NCI-H1694 treated with DMSO at 0.1 percent for 48 hours (cell line): ENCODE measurements at regions not wholly inside any gene's neighbourhood (a gene's known extent, or its start where the extent isn't known, plus 50 kb on each side); places are given as distances from the start of the nearest gene placed in this dataset.
"Not testable (repeated sequence)": the region's sequence is repeated elsewhere in the genome, so short reads cannot be mapped to it uniquely, and the experiment has no call there.

ENCODE experiments used
- DNase-seq: peaks from one replicate; lab custom pipeline; 2025; lab: John Stamatoyannopoulos, UW

DNA sequence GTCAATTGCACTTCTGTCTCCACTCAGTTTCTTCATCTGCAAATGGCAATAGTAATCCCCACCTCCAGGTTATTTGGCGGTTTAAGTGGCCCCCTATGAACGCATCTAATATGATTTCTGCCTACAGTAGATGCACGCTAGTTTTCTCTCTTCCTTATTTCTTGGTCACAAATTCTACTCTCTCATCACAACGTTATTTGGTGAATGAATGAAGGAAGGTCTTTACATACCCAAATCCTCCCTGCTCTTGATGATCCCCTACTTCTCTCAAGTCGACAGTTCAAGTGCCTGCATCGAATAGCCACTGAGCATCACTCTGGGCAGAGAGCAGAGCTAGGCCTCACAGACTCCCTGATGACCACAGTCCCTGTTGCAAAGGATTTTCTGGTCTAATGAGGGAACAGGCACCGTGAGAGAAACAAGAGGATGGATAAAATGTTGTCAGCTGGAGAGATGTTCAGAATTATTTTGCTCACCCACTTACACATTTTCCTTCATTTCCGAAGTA, 181.2 kb upstream of the SMAD3 start:
- DNase-seq, result no peak

GRCh38 chr15:66884661-66885237, 180.7 kb upstream of the SMAD3 start:
- DNase-seq, result no peak

DNA sequence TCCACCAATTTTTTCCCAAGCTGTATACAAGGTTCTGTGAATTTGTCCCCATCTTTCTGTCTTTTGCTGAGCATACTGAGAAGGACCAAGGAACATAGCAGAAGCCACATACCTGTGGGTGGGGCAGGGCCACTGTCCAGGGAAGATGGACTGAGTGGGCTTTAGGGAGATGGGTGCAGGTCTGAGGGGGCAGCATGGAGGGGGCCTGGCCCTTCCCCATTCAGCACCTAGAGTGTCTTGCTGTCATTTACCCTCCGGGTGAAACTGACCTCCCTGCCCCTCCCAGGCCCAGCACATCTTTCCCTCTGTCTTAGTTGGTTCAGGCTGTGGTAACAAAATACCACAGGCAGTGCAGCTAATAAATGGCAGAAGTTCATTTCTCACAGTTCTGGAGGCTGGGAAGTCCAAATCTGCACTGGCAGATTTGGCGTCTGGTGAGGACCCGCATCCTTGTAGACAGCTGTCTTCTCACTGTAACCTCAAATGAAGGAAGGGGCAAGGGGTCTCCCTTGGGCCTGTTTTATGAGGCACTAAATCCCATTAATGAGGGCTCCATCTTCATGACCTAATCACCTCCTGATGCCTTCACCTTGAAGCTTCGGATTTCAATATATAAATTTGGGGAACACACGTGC, 180.0 kb upstream of the SMAD3 start:
- DNase-seq, result no peak

GRCh38 chr15:66886241-66886675, 179.1 kb upstream of the SMAD3 start:
- DNase-seq, result no peak

GRCh38 chr15:66886686-66887273, 178.6 kb upstream of the SMAD3 start:
- no peak for DNase-seq

- not testable (repeated sequence) for DNase-seq
Measured at GRCh38 chr15:66889298-66889697, 176.1 kb upstream of the SMAD3 start.

GRCh38 chr15:66891776-66892175, 173.6 kb upstream of the SMAD3 start:
- no peak for DNase-seq

- DNase-seq, result no peak
Measured at GRCh38 chr15:66893294-66893693, 172.1 kb upstream of the SMAD3 start.

DNA sequence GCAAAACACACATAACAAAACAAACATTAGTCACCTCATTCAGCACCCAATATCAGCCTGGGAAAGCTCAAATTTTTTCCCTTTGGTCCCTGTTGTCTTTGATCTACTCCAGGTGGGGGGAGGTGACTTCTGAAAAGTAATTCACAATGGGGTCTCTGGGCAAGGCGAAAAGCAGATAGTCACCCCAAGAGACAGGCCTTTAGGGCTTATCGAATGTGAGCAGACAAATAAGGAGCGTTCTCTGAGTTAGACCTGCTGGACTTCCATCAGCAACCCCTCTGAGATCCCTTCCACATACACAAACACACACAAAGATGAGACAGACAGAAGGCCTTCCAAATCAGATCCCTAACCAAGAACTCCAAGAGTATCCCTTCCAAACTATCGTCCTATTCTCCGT, 171.0 kb upstream of the SMAD3 start:
- no peak for DNase-seq

GRCh38 chr15:66894986-66895780, 170.2 kb upstream of the SMAD3 start:
- DNase-seq, result no peak

GRCh38 chr15:66895794-66896453, 169.5 kb upstream of the SMAD3 start:
- no peak for DNase-seq

DNA sequence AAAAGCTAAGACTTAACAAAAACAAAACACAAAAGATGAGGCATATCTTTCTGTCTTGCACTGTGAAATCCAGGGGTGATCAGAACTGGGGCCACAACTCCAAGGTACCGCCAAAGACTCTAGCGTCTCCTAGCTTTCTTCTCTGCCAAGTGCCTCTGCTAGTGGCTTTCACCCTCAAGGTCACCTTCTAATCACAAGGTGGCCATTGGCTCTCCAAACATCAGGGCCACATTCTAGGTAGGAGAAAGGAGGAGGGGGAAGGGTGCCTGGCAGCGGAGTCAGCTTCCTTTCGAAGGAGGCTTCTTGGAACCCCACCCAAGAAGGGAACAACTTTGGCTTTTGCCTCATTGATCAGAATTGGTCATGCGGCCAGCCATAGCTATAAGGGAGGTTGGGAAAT, 168.8 kb upstream of the SMAD3 start:
- DNase-seq, result no peak

GRCh38 chr15:66897416-66897815, 168.0 kb upstream of the SMAD3 start:
- no peak for DNase-seq

DNA sequence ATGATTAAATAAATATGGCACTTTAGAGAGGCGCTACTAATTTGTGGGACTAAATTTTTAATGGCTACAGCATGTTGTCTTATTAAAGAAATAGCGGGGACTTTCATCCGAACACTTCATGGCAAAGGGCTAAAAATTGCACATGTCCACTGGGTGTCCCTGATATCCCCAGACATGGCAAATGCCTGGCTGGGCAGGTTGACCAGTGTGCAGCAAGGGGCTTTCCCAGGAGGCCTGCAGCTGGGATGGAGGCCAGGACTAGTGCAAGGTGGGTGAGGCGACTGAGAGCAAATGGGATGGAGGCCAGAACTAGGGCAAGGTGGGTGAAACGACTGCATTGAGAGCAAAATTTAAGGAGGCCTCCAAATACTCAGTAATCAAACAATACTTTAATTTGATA, 167.4 kb upstream of the SMAD3 start:
- DNase-seq, result no peak

DNA sequence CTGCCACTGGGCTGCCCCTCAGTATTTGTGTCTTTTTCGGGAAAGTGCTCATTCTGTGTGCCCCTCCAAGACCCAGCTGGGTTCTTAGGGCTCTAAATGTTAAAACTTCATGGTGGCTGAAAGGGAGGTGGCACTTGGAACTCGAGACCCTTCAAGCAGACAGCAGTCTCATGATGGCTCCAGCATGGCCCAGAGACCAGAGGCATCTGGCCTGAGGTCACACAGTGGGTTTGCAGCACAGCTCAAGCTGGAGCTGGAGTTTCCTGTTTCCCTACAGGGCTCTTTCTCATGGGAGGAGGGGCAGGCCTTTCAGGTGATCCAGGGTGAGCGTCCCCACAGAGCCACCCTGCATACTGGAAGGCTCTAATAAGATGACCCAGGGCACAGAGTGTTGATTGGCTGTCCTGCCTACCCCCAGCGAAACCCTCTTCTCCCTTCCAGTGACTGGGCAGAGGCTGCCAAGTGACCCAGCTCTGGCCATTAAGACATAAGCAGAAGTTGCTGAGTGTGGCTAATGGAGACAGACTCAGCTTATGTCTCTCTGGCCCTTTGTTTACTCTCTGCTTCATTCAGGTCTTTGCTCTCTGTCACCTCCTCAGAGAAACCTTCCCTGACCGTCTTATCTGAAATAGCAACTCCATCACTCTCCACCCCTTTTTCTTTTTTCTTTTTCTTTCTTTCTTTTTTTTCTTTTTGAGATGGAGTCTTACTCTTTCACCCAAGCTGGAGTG, 166.6 kb upstream of the SMAD3 start:
- DNase-seq, result no peak

GRCh38 chr15:66899555-66900350, 165.6 kb upstream of the SMAD3 start:
- DNase-seq, result no peak

GRCh38 chr15:66900586-66901310, 164.7 kb upstream of the SMAD3 start:
- no peak for DNase-seq

DNA sequence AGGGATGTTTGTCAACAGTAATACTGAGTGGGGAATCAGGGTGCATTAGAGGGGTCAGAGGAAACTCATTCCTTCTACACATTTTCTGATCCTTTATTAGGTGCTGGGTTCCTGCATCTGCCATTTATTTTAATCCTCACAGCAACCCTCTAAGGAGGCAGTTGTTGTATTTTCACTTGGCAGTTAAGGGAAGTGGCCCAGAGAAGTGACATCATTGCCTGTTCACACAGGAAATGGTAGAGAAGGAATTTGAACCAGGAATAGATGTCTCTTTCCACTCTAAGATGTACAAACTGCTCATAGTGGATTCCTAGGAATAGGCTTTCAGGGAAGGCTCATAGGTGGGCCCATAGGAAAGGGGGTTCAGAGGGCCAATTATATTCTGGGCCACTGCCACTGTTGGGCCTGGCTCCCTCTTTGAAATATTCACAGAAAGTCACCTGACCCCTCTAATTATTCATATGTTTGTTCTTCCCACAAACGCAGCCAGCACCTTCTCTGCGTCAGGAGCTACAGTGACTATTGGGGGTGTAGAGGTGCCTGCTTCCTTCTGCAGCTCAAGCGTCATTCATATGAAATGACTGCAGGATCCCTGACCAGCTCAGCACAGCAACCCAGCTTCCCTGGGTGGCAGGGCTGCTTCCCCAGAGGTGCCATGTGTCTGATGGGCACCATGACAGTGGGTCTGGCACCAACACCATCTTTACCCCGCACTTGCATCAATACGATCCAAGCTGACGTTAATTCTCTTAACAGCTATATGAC, 163.9 kb upstream of the SMAD3 start:
- no peak for DNase-seq

GRCh38 chr15:66905185-66905584, 160.2 kb upstream of the SMAD3 start:
- DNase-seq, result no peak
